Right cardiac atrium (tissue), 5 donors: ENCODE measurements at regions not wholly inside any gene's neighbourhood (a gene's known extent, or its start where the extent isn't known, plus 50 kb on each side); places are given as distances from the start of the nearest gene placed in this dataset.

ENCODE experiments used
- ATAC-seq, 2 donors: fragments of 200-7000 bp; cut with Tn5 transposase; one replicate each; pipeline versions ENCODE4 v1.8.0 to v1.9.1; 2020; ENCODE audit warnings: moderate library complexity in 2 of 2, mild to moderate bottlenecking in 1 of 2
- DNase-seq, 3 donors: peaks; one replicate each; pipeline ENCODE4 v3.0.0-alpha.2; 2020
- H3K27ac ChIP-seq: one replicate; pipeline ENCODE4 v1.5.1; 2013; ENCODE audit warnings: mild to moderate bottlenecking, low read length, control low read depth, moderate library complexity
- H3K27me3 ChIP-seq: one replicate; pipeline ENCODE4 v1.6.1; 2013; ENCODE audit not compliant: control insufficient read depth, insufficient read depth
- H3K4me1 ChIP-seq: one replicate; pipeline ENCODE4 v1.6.1; 2013; ENCODE audit warnings: low read length; ENCODE audit not compliant: control insufficient read depth, insufficient read depth
- H3K4me3 ChIP-seq: one replicate; pipeline ENCODE4 v1.5.1; 2013; ENCODE audit warnings: low read length, control low read depth
- H3K9me3 ChIP-seq: one replicate; pipeline ENCODE4 v1.6.1; 2013; ENCODE audit warnings: low read length; ENCODE audit not compliant: control insufficient read depth
- WGBS: extraction: QIAGEN DNeasy Blood & Tissue Kit; methylation state at CpG from one replicate; pipeline ENCODE4 v1.1.7; 2013; 5-methylcytosine and 5-hydroxymethylcytosine counted together
- intact Hi-C, 4 donors: fragments of 100-400 bp; cut with DNase I; formaldehyde crosslinking; loops; one replicate each; pipeline versions ENCODE4 v1.11.0 to v1.14.0; 2022 to 2023
- donor health status: healthy with polysubstance abuse.
- donor health status: DM: no; HTN: yes; CAD: no.
- donor health status: DM: no; HTN: no; CAD: no.
- donor health status: DM: no; HTN: yes; CAD: no; lungs with severe emphysema.
- donor health status: DM: yes; HTN: yes; CAD: no.

- Histone ChIP-seq H3K4me1 (no peaks in the 10 kb centered on the region), H3K9me3 (no peaks in the 10 kb centered on the region), H3K27ac (no peak overlapping the region), H3K4me3 (no peak overlapping the region), H3K27me3 (no peaks in the 10 kb centered on the region)
- no peak for DNase-seq
- intact Hi-C loops, result loop anchor here in 1 of 4 donors (10.0 kb wide), 1 partner anchor 576 kb away; no protein-coding TSS in a partner anchor
- WGBS, result 86% methylated on average over 2 of the region's 2 CpGs
- no peak for ATAC-seq
Observed at GRCh38 chr15:81478354-81478753, 104.3 kb upstream of the TMC3 start.

GRCh38 chr15:81475926-81476325 is 101.9 kb upstream of the TMC3 start:
- DNase-seq, result no peak
- no peaks in the 10 kb centered on the region for H3K27me3 ChIP-seq
- no peak overlapping the region for H3K4me3 ChIP-seq
- H3K4me1 ChIP-seq, result no peaks in the 10 kb centered on the region
- H3K27ac ChIP-seq, result no peak overlapping the region
- ATAC-seq, result no peak
- 42% methylated on average over 1 of the region's 1 CpG for WGBS
- intact Hi-C loops, result loop anchor here in 1 of 4 donors (10.0 kb wide), 1 partner anchor 579 kb away; no protein-coding TSS in a partner anchor
- H3K9me3 ChIP-seq, result no peaks in the 10 kb centered on the region

- Histone ChIP-seq H3K4me3 (no peak overlapping the region), H3K27ac (no peak overlapping the region), H3K4me1 (no peaks in the 10 kb centered on the region), H3K27me3 (no peaks in the 10 kb centered on the region), H3K9me3 (no peaks in the 10 kb centered on the region)
- WGBS, result 80% methylated on average over 2 of the region's 2 CpGs
- no peak for ATAC-seq
- DNase-seq, result no peak
- intact Hi-C loops, result loop anchor here in 1 of 4 donors (10.0 kb wide), 1 partner anchor 579 kb away; no protein-coding TSS in a partner anchor
Observed at GRCh38 chr15:81475471-81475870, 101.5 kb upstream of the TMC3 start.

GRCh38 chr15:81473946-81474345 is 99.9 kb upstream of the TMC3 start:
- H3K4me1 ChIP-seq, result no peaks in the 10 kb centered on the region
- intact Hi-C loops, result loop anchor here in 1 of 4 donors (10.0 kb wide), 1 partner anchor 581 kb away; no protein-coding TSS in a partner anchor
- DNase-seq, result no peak
- ATAC-seq, result no peak
- WGBS, result 95% methylated on average over 5 of the region's 5 CpGs
- no peaks in the 10 kb centered on the region for H3K9me3 ChIP-seq
- no peak overlapping the region for H3K27ac ChIP-seq
- H3K4me3 ChIP-seq, result no peak overlapping the region
- H3K27me3 ChIP-seq, result no peaks in the 10 kb centered on the region

GRCh38 chr15:81473177-81473576 is 99.2 kb upstream of the TMC3 start:
- DNase-seq, result peak in 1 of 3 donors; percentile 47
- H3K9me3 ChIP-seq, result no peaks in the 10 kb centered on the region
- peak; percentile 44 to 67 for ATAC-seq
- H3K27me3 ChIP-seq, result no peaks in the 10 kb centered on the region
- no peak overlapping the region for H3K4me3 ChIP-seq
- intact Hi-C loops, result loop anchor here in 1 of 4 donors (10.0 kb wide), 1 partner anchor 582 kb away; no protein-coding TSS in a partner anchor
- no peaks in the 10 kb centered on the region for H3K4me1 ChIP-seq
- WGBS, result 29% methylated on average over 4 of the region's 4 CpGs
- H3K27ac ChIP-seq, result no peak overlapping the region

- H3K27ac ChIP-seq, result no peak overlapping the region
- H3K9me3 ChIP-seq, result no peaks in the 10 kb centered on the region
- 35% methylated on average over 2 of the region's 2 CpGs for WGBS
- H3K4me1 ChIP-seq, result no peaks in the 10 kb centered on the region
- ATAC-seq (no peak), DNase-seq (no peak)
- intact Hi-C loops, result loop anchor here in 1 of 4 donors (10.0 kb wide), 1 partner anchor 584 kb away; no protein-coding TSS in a partner anchor
- H3K4me3 ChIP-seq, result no peak overlapping the region
- no peaks in the 10 kb centered on the region for H3K27me3 ChIP-seq
Observed at GRCh38 chr15:81471151-81471550, 97.1 kb upstream of the TMC3 start.

GRCh38 chr15:81469154-81469553 is 95.1 kb upstream of the TMC3 start:
- DNase-seq, result no peak
- no peaks in the 10 kb centered on the region for H3K4me1 ChIP-seq
- intact Hi-C loops, result no loop called here
- no peak for ATAC-seq
- no peaks in the 10 kb centered on the region for H3K9me3 ChIP-seq
- no peak overlapping the region for H3K4me3 ChIP-seq
- 83% methylated on average over 5 of the region's 5 CpGs for WGBS
- H3K27ac ChIP-seq, result no peak overlapping the region
- no peaks in the 10 kb centered on the region for H3K27me3 ChIP-seq

- no peaks in the 10 kb centered on the region for H3K9me3 ChIP-seq
- ATAC-seq, result no peak
- intact Hi-C loops, result no loop called here
- 77% methylated on average over 3 of the region's 3 CpGs for WGBS
- no peak overlapping the region for H3K4me3 ChIP-seq
- DNase-seq, result no peak
- no peaks in the 10 kb centered on the region for H3K27me3 ChIP-seq
- no peaks in the 10 kb centered on the region for H3K4me1 ChIP-seq
- no peak overlapping the region for H3K27ac ChIP-seq
Observed at GRCh38 chr15:81466741-81467140, 92.7 kb upstream of the TMC3 start.

- 63% methylated on average over 1 of the region's 1 CpG for WGBS
- H3K9me3 ChIP-seq, result no peaks in the 10 kb centered on the region
- H3K27ac ChIP-seq, result no peak overlapping the region
- no peaks in the 10 kb centered on the region for H3K4me1 ChIP-seq
- H3K4me3 ChIP-seq, result no peak overlapping the region
- no peaks in the 10 kb centered on the region for H3K27me3 ChIP-seq
- ATAC-seq (no peak), DNase-seq (no peak)
- intact Hi-C loops, result no loop called here
Observed at GRCh38 chr15:81454024-81454423, 80.0 kb upstream of the TMC3 start.

- no peaks in the 10 kb centered on the region for H3K9me3 ChIP-seq
- H3K27ac ChIP-seq, result no peak overlapping the region
- WGBS, result 95% methylated on average over 1 of the region's 1 CpG
- ATAC-seq, result no peak
- DNase-seq, result no peak
- no peaks in the 10 kb centered on the region for H3K27me3 ChIP-seq
- intact Hi-C loops, result no loop called here
- no peaks in the 10 kb centered on the region for H3K4me1 ChIP-seq
- H3K4me3 ChIP-seq, result no peak overlapping the region
Observed at GRCh38 chr15:81450721-81451120, 76.7 kb upstream of the TMC3 start.

- Histone ChIP-seq H3K4me3 (no peak overlapping the region), H3K9me3 (no peaks in the 10 kb centered on the region), H3K27ac (no peak overlapping the region), H3K27me3 (no peaks in the 10 kb centered on the region), H3K4me1 (no peaks in the 10 kb centered on the region)
- DNase-seq (no peak), ATAC-seq (no peak)
- 68% methylated on average over 2 of the region's 2 CpGs for WGBS
- intact Hi-C loops, result no loop called here
Observed at GRCh38 chr15:81449836-81450474, 75.9 kb upstream of the TMC3 start.
